ENCODE measurements at regions not wholly inside any gene's neighbourhood (a gene's known extent, or its start where the extent isn't known, plus 50 kb on each side); places are given as distances from the start of the nearest gene placed in this dataset.

DNA sequence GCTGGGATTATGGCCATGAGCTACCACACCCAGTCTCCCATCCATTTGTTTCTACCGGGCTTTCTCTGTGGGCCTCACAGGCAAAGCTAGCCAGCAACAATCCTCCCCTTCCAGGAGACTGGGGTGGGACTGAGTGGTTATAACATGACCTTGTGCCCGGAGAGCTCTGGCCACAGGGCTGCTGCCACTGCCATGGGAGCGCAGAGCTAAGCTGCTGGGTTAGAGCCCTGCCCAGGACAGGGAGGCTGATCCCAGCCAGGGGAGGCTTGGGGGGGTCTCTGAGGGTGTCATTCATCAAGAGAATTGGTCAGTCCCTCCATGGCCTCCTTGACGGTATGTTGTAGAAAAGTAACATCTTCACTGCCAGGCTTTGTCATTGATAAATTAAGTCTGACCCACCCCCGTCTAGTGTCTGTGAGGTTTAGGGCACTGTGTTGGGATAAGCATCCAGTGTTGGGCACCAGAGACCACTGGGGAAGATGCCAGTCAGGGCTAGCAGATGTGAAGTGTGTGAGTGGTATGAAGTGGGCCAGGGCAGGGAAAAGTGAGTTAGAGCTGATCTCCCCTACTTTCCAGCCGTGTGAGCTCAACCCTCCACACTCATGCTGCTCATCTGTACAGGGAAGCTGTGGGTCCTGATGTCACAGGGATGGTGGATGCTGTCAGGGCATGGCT is 368.4 kb upstream of the HS6ST1 start:
- H3K9me3 ChIP-seq (ENCODE audit: severe bottlenecking) = no peaks in the 10 kb centered on the region
- ATAC-seq (ENCODE audit: low read depth) = no peak
- no peak for DNase-seq (ENCODE audit: low spot score)
- no peak overlapping the region for H3K27ac ChIP-seq (ENCODE audit: poor library complexity, severe bottlenecking)
- no peaks in the 10 kb centered on the region for H3K36me3 ChIP-seq (ENCODE audit: low read depth)
- H3K4me3 ChIP-seq (ENCODE audit: severe bottlenecking) = no peak overlapping the region
- no peaks in the 10 kb centered on the region for H3K4me1 ChIP-seq (ENCODE audit: insufficient read depth, poor library complexity, severe bottlenecking)
- H3K27me3 ChIP-seq (ENCODE audit: insufficient read depth, poor library complexity, severe bottlenecking) = no peaks in the 10 kb centered on the region
- TF ChIP-seq, protein P1, sequence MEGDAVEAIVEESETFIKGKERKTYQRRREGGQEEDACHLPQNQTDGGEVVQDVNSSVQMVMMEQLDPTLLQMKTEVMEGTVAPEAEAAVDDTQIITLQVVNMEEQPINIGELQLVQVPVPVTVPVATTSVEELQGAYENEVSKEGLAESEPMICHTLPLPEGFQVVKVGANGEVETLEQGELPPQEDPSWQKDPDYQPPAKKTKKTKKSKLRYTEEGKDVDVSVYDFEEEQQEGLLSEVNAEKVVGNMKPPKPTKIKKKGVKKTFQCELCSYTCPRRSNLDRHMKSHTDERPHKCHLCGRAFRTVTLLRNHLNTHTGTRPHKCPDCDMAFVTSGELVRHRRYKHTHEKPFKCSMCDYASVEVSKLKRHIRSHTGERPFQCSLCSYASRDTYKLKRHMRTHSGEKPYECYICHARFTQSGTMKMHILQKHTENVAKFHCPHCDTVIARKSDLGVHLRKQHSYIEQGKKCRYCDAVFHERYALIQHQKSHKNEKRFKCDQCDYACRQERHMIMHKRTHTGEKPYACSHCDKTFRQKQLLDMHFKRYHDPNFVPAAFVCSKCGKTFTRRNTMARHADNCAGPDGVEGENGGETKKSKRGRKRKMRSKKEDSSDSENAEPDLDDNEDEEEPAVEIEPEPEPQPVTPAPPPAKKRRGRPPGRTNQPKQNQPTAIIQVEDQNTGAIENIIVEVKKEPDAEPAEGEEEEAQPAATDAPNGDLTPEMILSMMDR (IDR thresholded peaks at IDR 0.05; ENCODE audit: poor library complexity, severe bottlenecking) = no peak

DNA sequence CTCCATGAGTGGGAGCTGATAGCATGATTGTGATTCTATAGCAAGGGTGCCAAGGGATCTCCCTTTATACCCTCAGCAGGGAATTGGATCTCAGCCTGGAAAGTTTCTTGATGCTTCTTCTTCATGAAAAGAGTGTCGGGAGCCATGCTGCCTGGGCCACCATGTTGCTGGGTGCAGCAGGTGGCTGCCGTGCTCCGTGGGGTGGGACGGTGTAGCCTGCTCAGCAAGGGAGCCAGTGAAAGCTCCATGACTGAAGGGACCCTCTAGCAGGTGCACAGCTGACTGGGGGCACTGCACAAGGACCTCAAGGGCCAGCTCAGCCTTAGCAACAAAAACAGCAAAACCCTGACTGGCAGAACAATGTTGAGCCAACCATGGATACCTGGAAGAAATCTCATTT is 368.9 kb upstream of the HS6ST1 start:
- no peak overlapping the region for H3K4me3 ChIP-seq (ENCODE audit: severe bottlenecking)
- DNase-seq (ENCODE audit: low spot score) (no peak), ATAC-seq (ENCODE audit: low read depth) (no peak)
- no peaks in the 10 kb centered on the region for H3K27me3 ChIP-seq (ENCODE audit: insufficient read depth, poor library complexity, severe bottlenecking)
- H3K4me1 ChIP-seq (ENCODE audit: insufficient read depth, poor library complexity, severe bottlenecking) = no peaks in the 10 kb centered on the region
- H3K36me3 ChIP-seq (ENCODE audit: low read depth) = no peaks in the 10 kb centered on the region
- no peak overlapping the region for H3K27ac ChIP-seq (ENCODE audit: poor library complexity, severe bottlenecking)
- TF ChIP-seq, protein P1 (IDR thresholded peaks at IDR 0.05; ENCODE audit: poor library complexity, severe bottlenecking) = no peak
- no peaks in the 10 kb centered on the region for H3K9me3 ChIP-seq (ENCODE audit: severe bottlenecking)

DNA sequence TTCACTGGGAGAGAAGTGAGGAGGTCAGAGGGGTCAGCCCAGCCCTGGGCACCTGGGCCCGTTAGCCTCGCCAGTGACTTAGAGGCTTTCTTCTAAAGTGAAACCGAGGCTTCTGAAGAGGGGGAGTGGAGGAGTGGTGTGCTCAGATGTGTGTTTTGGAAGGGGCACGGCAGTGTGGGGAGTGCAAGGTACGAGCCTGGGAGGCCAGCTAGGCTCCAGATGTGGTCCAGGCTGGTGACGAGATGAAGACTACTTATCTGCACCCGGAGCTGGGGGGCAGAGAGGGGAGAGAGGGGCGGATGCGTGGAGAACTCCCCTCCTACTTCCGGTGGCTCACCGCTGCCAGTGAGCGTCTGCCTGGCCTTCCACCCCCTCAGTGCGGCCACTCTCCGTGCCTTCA is 371.3 kb upstream of the HS6ST1 start:
- no peaks in the 10 kb centered on the region for H3K27me3 ChIP-seq (ENCODE audit: insufficient read depth, poor library complexity, severe bottlenecking)
- DNase-seq (ENCODE audit: low spot score) = no peak
- H3K36me3 ChIP-seq (ENCODE audit: low read depth) = no peaks in the 10 kb centered on the region
- ATAC-seq (ENCODE audit: low read depth) = no peak
- no peaks in the 10 kb centered on the region for H3K9me3 ChIP-seq (ENCODE audit: severe bottlenecking)
- TF ChIP-seq, protein P1 (IDR thresholded peaks at IDR 0.05; ENCODE audit: poor library complexity, severe bottlenecking) = no peak
- H3K4me1 ChIP-seq (ENCODE audit: insufficient read depth, poor library complexity, severe bottlenecking) = no peaks in the 10 kb centered on the region
- no peak overlapping the region for H3K27ac ChIP-seq (ENCODE audit: poor library complexity, severe bottlenecking)
- no peak overlapping the region for H3K4me3 ChIP-seq (ENCODE audit: severe bottlenecking)

DNA sequence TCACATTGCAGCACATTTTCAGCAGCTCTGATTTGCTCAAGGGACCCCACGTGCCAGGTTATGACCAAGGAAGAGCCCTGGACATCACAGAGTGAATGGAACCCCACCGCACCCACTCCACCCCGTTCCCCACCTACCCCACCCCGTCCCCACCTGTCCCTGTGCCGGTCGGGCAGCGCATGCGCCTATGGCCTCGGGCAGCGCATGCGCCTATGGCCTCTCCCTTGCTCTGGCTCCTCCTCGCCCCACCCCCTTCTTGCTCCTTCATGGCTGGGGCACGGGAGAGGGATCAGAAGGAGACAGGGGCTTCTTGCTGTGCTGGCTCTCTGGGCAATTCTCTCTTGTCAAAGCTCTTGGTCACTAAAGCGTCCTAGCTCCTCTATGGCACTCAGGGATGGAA is 371.8 kb upstream of the HS6ST1 start:
- Histone ChIP-seq H3K4me1 (ENCODE audit: insufficient read depth, poor library complexity, severe bottlenecking) (no peaks in the 10 kb centered on the region), H3K27me3 (ENCODE audit: insufficient read depth, poor library complexity, severe bottlenecking) (no peaks in the 10 kb centered on the region), H3K9me3 (ENCODE audit: severe bottlenecking) (no peaks in the 10 kb centered on the region), H3K36me3 (ENCODE audit: low read depth) (no peaks in the 10 kb centered on the region), H3K27ac (ENCODE audit: poor library complexity, severe bottlenecking) (no peak overlapping the region), H3K4me3 (ENCODE audit: severe bottlenecking) (no peak overlapping the region)
- ATAC-seq (ENCODE audit: low read depth) (no peak), DNase-seq (ENCODE audit: low spot score) (no peak)
- TF ChIP-seq, protein P1 (IDR thresholded peaks at IDR 0.05; ENCODE audit: poor library complexity, severe bottlenecking) = no peak

DNA sequence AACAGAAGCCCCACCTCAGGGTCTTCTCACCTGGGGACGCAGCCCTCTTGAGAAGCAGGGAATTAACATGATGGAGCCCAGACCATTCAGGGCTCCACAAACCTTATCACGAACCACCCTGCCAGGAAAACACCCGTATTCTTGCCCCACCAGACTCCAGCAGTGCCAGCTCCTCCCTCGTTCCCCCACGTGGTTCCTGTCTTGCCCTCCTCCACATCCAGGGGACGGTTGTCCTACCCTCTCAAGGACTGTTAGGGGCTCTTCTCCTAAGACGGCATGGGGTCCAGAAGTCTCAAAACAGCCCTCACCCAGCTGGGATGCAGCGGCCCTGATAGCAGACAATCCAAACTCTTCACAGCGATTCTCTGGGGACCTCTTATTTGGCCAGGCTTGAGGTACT is 372.2 kb upstream of the HS6ST1 start:
- no peak for DNase-seq (ENCODE audit: low spot score)

More for the DNA sequence above, 372.2 kb upstream of the HS6ST1 start:
- no peak for ATAC-seq (ENCODE audit: low read depth)
- Histone ChIP-seq H3K4me1 (ENCODE audit: insufficient read depth, poor library complexity, severe bottlenecking) (no peaks in the 10 kb centered on the region), H3K4me3 (ENCODE audit: severe bottlenecking) (no peak overlapping the region), H3K27ac (ENCODE audit: poor library complexity, severe bottlenecking) (no peak overlapping the region), H3K9me3 (ENCODE audit: severe bottlenecking) (no peaks in the 10 kb centered on the region), H3K27me3 (ENCODE audit: insufficient read depth, poor library complexity, severe bottlenecking) (no peaks in the 10 kb centered on the region), H3K36me3 (ENCODE audit: low read depth) (no peaks in the 10 kb centered on the region)
- TF ChIP-seq, protein P1 (IDR thresholded peaks at IDR 0.05; ENCODE audit: poor library complexity, severe bottlenecking) = no peak
